Dermis microvascular lymphatic vessel endothelial cell (primary cell): ENCODE measurements at regions not wholly inside any gene's neighbourhood (a gene's known extent, or its start where the extent isn't known, plus 50 kb on each side); places are given as distances from the start of the nearest gene placed in this dataset.

Source experiments
- DNase-seq, 2 donors: peaks; one replicate each; pipeline versions ENCODE4 v3.0.0 to v3.0.0-alpha.2; 2010; ENCODE audit warnings: low read depth in 2 of 2

- no peak for DNase-seq
These were observed 119.9 kb downstream of the ETAA1 start for GRCh38 chr2:67516899-67517530.

DNA sequence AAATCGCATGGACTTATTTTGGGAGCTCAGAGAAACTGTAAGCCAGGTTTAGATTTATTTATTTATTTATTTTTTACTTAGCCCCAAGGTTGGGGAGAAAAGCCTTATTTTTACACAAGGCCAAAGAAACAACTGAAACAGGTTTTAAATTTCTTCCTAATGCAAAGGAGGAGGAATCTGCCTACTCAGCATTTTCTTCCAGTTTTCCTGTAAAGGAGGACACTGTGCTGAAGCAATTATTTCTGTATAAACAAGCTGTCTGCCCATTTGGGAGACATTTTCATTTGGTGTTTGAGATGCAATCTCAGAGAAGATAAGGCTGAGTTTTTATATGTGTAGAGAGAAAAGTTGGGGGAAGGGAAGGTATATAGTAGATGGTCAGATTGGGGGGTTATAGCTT is 125.0 kb downstream of the ETAA1 start:
- no peak for DNase-seq

GRCh38 chr2:67524213-67524612 is 127.1 kb downstream of the ETAA1 start:
- DNase-seq, result peak in 1 of 2 donors; percentile 10

GRCh38 chr2:67524777-67525176 is 127.6 kb downstream of the ETAA1 start:
- DNase-seq, result no peak

DNA sequence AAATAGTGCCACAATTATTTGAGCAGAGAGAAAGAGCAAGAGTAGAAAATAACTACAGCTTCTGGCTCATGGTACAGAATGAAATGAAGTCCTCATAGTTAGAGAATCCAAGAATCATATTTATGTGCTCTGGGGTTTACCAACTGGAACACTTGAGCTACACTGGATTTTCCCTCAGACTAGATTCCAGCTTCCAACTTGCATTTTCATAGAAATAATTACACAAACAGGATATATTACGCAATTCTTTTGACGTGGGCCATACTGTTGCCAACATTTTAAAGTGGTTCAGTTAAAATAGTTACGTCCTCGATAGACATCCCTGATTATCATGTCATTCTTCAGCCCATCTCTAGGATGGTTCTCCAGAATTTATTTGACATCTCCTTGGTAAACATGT is 129.2 kb downstream of the ETAA1 start:
- peak; percentile 57 to 82 for DNase-seq

- DNase-seq, result peak in 1 of 2 donors; percentile 1
These were observed 131.2 kb downstream of the ETAA1 start for GRCh38 chr2:67528320-67528719.

GRCh38 chr2:67532387-67532786 is 135.3 kb downstream of the ETAA1 start:
- DNase-seq, result no peak

GRCh38 chr2:67534745-67535144 is 137.6 kb downstream of the ETAA1 start:
- DNase-seq, result no peak

DNA sequence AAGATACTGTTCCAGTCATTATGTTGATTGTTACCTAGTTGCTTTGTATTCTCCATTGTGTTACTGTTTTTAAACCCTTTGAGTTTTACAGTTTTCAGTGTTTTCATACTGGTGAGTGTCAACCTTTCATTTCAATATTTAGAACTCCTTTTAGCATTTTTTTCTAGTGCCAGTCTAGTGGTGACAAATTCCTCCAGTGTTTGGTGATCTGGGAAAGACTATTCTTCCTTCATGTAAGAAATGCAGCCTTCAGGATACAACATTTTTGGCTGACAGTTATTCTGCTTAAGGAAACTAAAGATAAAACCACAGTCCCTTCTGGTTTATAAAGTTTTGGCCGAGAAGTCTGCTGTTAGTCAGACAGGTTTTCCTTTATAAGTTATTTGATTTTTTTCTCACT is 143.8 kb downstream of the ETAA1 start:
- no peak for DNase-seq

DNA sequence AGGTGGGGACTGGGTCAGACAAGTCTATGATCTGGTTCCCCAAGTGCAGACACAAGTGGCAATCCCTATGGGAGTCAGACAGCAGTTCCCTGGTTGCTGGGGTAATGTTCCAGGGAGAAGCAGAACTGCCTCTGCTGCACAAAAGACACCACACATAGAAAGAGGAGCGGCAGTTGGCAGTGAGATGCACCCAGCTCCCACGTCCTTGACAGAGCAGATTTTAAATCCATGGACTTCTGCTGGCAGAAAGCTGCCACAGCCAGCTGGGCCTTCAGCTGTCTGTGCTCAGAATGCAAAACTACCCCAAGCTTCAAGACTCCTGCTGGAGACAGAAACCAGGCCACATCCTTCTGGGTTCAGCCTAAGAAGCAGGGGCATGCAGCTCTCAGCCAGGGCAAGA is 147.2 kb downstream of the ETAA1 start:
- DNase-seq, result no peak

DNA sequence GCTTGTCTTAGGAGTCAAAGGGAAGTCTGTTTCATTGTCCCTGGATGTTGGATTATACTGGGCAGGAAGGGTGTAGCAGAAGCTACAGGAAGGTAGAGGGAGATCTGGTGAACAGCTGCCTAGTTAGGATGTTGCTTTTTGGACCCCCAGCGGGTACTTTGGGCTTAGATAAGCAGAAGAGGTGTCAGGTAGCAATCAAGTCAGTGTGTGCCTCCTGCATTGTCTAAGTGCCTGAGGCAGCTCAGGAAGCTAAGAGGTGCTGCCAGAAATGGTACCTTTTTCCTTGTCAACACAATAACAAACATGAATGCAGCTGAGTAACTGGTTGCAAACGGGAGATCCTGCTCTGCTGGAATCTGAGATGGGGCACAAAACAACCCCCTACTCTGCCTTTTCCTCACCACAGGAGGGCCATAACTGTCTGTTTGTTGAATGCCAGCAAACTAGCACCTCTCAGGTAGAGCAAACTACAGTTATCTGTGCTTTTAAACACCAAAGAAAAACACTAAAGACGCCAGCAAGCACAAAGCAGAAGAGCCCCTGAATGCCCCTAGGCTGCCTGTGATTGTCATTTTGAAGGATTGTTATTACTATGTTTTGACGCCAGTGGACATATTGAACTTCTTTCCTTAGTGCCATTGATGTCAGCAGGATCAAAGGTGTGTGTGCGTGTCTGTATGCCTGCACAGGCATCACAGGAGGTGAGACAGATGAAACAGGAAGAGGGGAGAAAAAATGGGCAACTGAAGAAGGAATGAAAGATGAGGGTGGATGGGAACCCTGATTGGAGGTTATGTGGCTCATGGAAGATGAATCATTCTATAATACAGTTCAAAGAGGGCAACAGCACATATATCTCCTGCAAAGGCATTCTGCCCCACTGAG is 151.4 kb downstream of the ETAA1 start:
- peak in 1 of 2 donors; percentile 28 for DNase-seq

GRCh38 chr2:67559156-67559555 is 162.0 kb downstream of the ETAA1 start:
- no peak for DNase-seq

GRCh38 chr2:67560771-67561456 is 163.8 kb downstream of the ETAA1 start:
- no peak for DNase-seq

DNA sequence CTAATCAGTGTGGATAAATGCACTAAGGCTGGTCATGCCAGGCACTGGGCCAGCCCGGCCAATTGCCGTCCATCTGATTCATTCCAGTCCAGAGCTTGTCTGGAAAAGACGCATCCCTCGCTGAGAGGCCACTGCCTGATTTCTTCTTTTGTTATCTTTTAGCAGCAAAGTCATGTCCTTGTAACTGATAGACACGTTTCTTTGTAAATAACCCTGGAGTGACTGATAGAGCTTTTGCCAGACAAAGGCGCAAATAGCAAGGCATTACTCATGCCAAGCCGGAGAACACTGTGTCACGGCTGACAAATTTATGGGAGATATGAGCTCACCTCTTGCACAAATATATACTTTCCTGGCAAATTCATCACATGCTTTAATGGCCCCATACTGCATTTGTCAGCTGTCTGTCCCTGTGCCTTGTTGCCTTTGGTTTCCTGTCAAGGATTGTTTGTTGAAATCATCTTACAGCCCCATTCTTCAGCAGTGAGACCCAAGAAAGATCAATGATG is 164.4 kb downstream of the ETAA1 start:
- DNase-seq, result peak; percentile 87 to 95

DNA sequence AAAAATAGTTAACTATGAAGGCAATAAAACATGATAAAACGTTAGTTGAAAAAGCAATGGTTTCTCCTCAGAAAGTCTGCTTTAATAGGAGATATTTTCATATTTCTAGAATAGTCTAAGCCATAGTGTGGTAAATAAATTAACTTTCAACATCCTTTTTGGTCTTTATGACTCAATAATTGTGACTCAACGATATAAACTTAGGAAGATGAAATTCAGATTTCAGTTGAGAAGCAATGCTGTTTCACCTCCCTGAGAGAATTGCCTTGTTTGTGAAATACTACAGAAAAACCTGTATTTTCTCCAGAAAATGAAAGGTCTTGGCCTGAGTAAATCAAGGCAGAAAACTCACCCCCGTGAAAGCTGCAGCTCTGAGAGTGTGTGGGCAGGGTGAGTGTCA is 166.9 kb downstream of the ETAA1 start:
- DNase-seq, result no peak

GRCh38 chr2:67564626-67565025 is 167.5 kb downstream of the ETAA1 start:
- no peak for DNase-seq

GRCh38 chr2:67565262-67565661 is 168.1 kb downstream of the ETAA1 start:
- DNase-seq, result no peak

GRCh38 chr2:67565761-67566160 is 168.6 kb downstream of the ETAA1 start:
- peak; percentile 31 to 68 for DNase-seq

DNA sequence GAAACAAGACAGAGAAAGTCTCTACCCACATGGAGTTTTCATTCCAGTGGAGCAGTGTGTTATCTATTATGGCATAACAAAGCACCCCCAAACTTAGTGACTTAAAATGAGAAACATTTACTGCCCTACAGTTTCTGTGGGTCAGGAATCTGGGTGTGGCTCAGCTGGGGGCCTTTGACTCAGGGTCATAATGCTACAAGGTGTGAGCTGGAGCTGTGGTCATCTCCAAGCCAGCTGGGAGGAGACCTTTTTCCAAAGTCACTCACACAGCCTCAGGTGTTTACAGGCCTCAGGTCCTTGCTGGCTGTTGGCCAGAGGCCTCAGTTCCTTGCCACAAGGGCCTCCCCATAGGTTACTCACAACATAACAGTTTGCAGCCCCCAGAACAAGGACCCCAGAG is 169.2 kb downstream of the ETAA1 start:
- DNase-seq, result no peak

DNA sequence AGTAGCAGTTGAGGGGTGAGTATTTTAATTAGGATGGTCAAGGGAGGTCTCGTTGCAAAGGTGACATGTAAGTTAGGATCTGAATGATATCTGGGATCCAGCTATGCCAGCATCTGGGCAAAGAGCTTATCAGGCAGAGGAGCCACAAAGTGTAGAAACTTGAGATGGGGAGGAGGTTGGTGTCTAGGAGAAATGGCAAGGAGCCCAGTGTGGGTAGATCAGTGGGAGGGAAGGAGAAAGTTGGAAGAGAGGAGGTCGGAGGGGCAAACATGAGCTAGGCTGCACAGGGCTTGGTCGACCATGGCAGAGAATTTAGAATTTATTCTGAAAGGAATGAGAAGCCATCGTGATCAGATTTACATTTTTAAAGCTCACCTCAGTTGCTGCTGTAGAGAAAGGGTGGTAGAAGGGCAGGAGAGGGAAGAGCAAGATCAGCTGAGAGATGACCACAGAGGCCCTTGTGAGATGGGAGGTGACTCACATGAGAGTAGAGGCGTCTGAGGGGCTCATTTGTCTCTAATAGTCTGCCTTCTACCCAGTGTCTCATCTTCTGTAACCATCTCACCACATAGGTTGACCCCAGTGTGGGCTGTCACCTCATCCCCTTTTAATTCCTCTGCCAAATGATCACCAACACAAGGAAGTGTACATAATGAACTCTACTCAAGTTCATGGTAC is 170.0 kb downstream of the ETAA1 start:
- no peak for DNase-seq

- no peak for DNase-seq
These were observed 170.8 kb downstream of the ETAA1 start for GRCh38 chr2:67567886-67568285.

DNA sequence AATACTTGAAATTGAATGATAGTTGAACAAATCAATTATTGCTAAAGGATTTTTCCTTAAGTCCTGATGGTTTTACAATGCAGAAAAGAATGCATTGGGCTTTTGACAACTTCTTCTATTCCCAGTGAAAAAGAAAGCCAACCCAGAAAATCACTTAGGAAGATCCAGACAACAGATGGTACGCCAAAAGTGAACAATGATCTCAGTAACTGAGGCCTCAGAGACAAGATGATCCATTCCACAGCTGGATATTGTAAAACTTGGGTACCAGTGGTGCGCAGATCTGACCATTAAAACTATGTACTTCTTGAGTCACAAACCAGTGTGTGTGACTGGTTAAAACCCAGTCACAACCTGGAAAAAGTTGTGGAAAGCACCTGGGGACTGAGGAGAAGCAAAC is 173.5 kb downstream of the ETAA1 start:
- no peak for DNase-seq
